PC-3 (cell line): ENCODE measurements at regions not wholly inside any gene's neighbourhood (a gene's known extent, or its start where the extent isn't known, plus 50 kb on each side); places are given as distances from the start of the nearest gene placed in this dataset.
"Not testable (repeated sequence)": the region's sequence is repeated elsewhere in the genome, so short reads cannot be mapped to it uniquely, and the experiment has no call there.

Experiments
- ATAC-seq: fragments of 200-7000 bp; cut with Tn5 transposase; 2 replicates; pipeline ENCODE4 v1.9.1; 2020; ENCODE audit warnings: mild to moderate bottlenecking, moderate library complexity
- BruUV-seq: library from RNA; stranded (reverse); fragments of 400-500 nt; replicated peaks from 2 replicates; lab custom pipeline; 2021; lab: Mats Ljungman, UMichigan
- CTCF ChIA-PET: fragments of 300-600 bp; sonication (Branson Sonifier 250); formaldehyde crosslinking; loops from one replicate; lab custom pipeline; 2022; ENCODE audit warnings: antibody characterized with exemption; lab: Charles Lee
- POLR2A ChIA-PET: fragments of 300-600 bp; sonication (Branson Sonifier 250); formaldehyde crosslinking; loops from one replicate; lab custom pipeline; 2022; ENCODE audit warnings: antibody characterized with exemption; ENCODE audit not compliant: unreplicated experiment; lab: Charles Lee
- DNase-seq: peaks from one replicate; pipeline ENCODE4 v3.0.0-alpha.2; 2015
- H2AFZ ChIP-seq: fragments of 300-600 bp; sonication (generic); 2 replicates; pipeline ENCODE4 v1.6.0; 2016; ENCODE audit warnings: antibody characterized with exemption, low read length
- H3F3A ChIP-seq: fragments of 300-600 bp; sonication (generic); one replicate; pipeline ENCODE4 v1.6.0; 2017; ENCODE audit warnings: antibody characterized with exemption, low read length, control low read depth, mild to moderate bottlenecking; ENCODE audit not compliant: unreplicated experiment
- H3K27ac ChIP-seq: fragments of 300-600 bp; sonication (generic); 2 replicates; pipeline ENCODE4 v1.5.1; 2016; ENCODE audit warnings: mild to moderate bottlenecking, low read length
- H3K27me3 ChIP-seq: fragments of 300-600 bp; sonication (generic); 2 replicates; pipeline ENCODE4 v1.6.1; 2016; ENCODE audit warnings: low read length, mixed read lengths
- H3K36me3 ChIP-seq: fragments of 300-600 bp; sonication (generic); 2 replicates; pipeline ENCODE4 v1.6.1; 2016; ENCODE audit warnings: low read depth, mixed run types, low read length, mixed read lengths
- H3K4me1 ChIP-seq: fragments of 300-600 bp; sonication (generic); 2 replicates; pipeline ENCODE4 v1.5.1; 2016; ENCODE audit warnings: low read length; ENCODE audit not compliant: insufficient read depth
- H3K4me2 ChIP-seq: fragments of 300-600 bp; sonication (generic); 2 replicates; pipeline ENCODE4 v1.6.0; 2016; ENCODE audit warnings: low read length
- H3K4me3 ChIP-seq: fragments of 300-600 bp; sonication (generic); 2 replicates; pipeline ENCODE4 v1.5.1; 2016; ENCODE audit warnings: mild to moderate bottlenecking, low read length, mixed read lengths
- H3K79me2 ChIP-seq: fragments of 300-600 bp; sonication (generic); 2 replicates; pipeline ENCODE4 v1.6.1; 2017; ENCODE audit warnings: low read length, mixed read lengths
- H3K9ac ChIP-seq: fragments of 300-600 bp; sonication (generic); 2 replicates; pipeline ENCODE4 v1.6.0; 2016; ENCODE audit warnings: mild to moderate bottlenecking, low read length
- H3K9me2 ChIP-seq: fragments of 300-600 bp; sonication (generic); replicated peaks from 2 replicates; pipeline ENCODE4 v1.6.1; 2016; ENCODE audit warnings: mixed run types, low read length, mixed read lengths
- H3K9me3 ChIP-seq: fragments of 300-600 bp; sonication (generic); 2 replicates; pipeline ENCODE4 v1.6.1; 2016; ENCODE audit warnings: low read length, mixed read lengths
- H4K20me1 ChIP-seq: fragments of 300-600 bp; sonication (generic); 2 replicates; pipeline ENCODE4 v1.6.1; 2016; ENCODE audit warnings: low read length, mixed read lengths
- EZH2 ChIP-seq: fragments of 300-600 bp; sonication (generic); IDR thresholded peaks from one replicate; pipeline ENCODE4 v1.6.1; 2017; ENCODE audit warnings: antibody characterized with exemption, mild to moderate bottlenecking, low read length; ENCODE audit not compliant: unreplicated experiment
- EZH2phosphoT487 ChIP-seq: fragments of 300-600 bp; sonication (generic); IDR thresholded peaks from 2 replicates; pipeline ENCODE4 v1.6.1; 2018; ENCODE audit warnings: mild to moderate bottlenecking, antibody characterized with exemption, low read length, borderline replicate concordance
- intact Hi-C: fragments of 100-400 bp; cut with micrococcal nuclease; formaldehyde crosslinking; loops from 2 replicates; pipeline ENCODE4 v1.9.0; 2023
- TF ChIP-seq, protein P1 (sequence below): fragments of 300-600 bp; sonication (generic); conservative IDR thresholded peaks from 2 replicates; pipeline ENCODE4 v1.5.1; 2017; ENCODE audit warnings: antibody characterized with exemption, low read depth, mild to moderate bottlenecking, low read length

DNA sequence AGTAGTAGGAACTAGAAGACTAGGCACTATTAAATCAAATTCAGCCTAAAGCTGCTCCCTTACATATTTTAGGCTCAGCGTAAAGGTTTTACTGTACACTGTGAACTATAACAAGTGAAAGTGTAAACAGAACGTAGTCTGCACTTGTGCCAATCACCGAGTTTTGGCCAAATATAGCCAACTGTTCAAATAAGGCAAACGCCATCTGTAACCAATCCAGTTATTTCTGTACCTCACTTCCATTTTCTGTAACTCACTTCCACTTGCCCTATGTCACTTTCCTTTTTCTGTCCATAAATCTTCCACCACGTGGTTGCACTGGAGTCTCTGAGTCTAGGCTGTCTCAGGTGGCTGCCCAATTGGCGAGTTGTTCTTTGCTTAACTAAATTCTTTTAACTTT is 2132.2 kb downstream of the LRRC4C start:
- Histone ChIP-seq H3K9me2 (no peaks in the 10 kb centered on the region), H3K4me2 (no peak overlapping the region), H4K20me1 (no peaks in the 10 kb centered on the region), H2AFZ (no peak overlapping the region), H3K79me2 (no peaks in the 10 kb centered on the region), H3K27ac (no peak overlapping the region), H3K4me1 (no peaks in the 10 kb centered on the region), H3K9me3 (no peaks in the 10 kb centered on the region), H3K36me3 (no peaks in the 10 kb centered on the region), H3F3A (no peaks in the 10 kb centered on the region), H3K9ac (no peak overlapping the region), H3K4me3 (no peak overlapping the region), H3K27me3 (no peaks in the 10 kb centered on the region)
- no TSS peak for BruUV-seq
- ATAC-seq (no peak), DNase-seq (no peak)
- TF ChIP-seq EZH2, result no peak
- TF ChIP-seq EZH2phosphoT487, result no peak
- TF ChIP-seq, protein P1, sequence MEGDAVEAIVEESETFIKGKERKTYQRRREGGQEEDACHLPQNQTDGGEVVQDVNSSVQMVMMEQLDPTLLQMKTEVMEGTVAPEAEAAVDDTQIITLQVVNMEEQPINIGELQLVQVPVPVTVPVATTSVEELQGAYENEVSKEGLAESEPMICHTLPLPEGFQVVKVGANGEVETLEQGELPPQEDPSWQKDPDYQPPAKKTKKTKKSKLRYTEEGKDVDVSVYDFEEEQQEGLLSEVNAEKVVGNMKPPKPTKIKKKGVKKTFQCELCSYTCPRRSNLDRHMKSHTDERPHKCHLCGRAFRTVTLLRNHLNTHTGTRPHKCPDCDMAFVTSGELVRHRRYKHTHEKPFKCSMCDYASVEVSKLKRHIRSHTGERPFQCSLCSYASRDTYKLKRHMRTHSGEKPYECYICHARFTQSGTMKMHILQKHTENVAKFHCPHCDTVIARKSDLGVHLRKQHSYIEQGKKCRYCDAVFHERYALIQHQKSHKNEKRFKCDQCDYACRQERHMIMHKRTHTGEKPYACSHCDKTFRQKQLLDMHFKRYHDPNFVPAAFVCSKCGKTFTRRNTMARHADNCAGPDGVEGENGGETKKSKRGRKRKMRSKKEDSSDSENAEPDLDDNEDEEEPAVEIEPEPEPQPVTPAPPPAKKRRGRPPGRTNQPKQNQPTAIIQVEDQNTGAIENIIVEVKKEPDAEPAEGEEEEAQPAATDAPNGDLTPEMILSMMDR, result no peak
- intact Hi-C loops, result no loop called here
- POLR2A ChIA-PET, result no interaction called here
- CTCF ChIA-PET, result no interaction called here

DNA sequence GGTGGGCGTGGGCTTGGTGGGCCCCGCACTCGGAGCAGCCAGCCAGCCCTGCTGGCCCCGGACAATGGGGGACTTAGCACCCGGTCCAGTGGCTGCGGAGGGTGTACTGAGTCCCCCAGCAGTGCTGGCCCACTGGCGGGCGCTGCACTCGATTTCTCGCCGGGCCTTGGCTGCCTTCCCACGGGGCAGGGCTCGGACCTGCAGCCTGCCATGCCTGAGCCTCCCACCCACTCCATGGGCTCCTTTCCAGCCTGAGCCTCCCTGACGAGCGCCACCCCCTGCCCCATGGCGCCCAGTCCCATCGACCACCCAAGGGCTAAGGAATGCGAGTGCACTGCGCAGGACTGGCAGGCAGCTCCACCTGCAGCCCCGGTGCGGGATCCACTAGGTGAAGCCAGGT is 2147.6 kb downstream of the LRRC4C start:
- H3K27ac ChIP-seq, DNase-seq, H3K36me3 ChIP-seq, intact Hi-C loops, H2AFZ ChIP-seq, CTCF ChIA-PET, H3K79me2 ChIP-seq, H4K20me1 ChIP-seq, BruUV-seq, ATAC-seq, H3K4me1 ChIP-seq, H3K9me3 ChIP-seq, H3K9ac ChIP-seq, POLR2A ChIA-PET, H3K27me3 ChIP-seq, H3F3A ChIP-seq, H3K9me2 ChIP-seq, H3K4me3 ChIP-seq, H3K4me2 ChIP-seq: not testable (repeated sequence)

DNA sequence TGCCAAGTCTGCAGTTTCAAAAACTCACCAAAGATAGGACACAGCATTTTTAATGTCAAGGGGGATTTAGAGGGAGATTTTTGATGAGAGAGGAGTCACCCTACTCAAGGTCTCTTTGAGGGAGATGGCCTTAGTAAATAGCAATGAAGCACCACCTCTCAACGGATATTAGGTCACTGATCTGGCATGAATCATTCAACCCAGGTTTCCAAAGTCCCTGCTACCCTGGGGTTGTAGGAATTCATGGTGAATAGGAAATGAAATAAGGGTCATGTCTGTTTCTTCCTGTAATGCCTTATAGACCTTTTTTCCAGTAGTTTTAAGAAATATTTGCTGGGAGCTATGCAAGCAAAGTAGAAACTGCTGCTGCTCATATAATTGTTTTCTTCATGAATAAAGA is 2154.9 kb downstream of the LRRC4C start:
- Histone ChIP-seq H3K9me2 (no peaks in the 10 kb centered on the region), H3K27ac (no peak overlapping the region), H3F3A (no peaks in the 10 kb centered on the region), H3K79me2 (no peaks in the 10 kb centered on the region), H3K4me3 (no peak overlapping the region), H3K4me2 (no peak overlapping the region), H2AFZ (no peak overlapping the region), H3K36me3 (no peaks in the 10 kb centered on the region), H3K27me3 (no peaks in the 10 kb centered on the region), H3K9ac (no peak overlapping the region), H3K9me3 (no peaks in the 10 kb centered on the region), H4K20me1 (no peaks in the 10 kb centered on the region), H3K4me1 (no peaks in the 10 kb centered on the region)
- CTCF ChIA-PET, result no interaction called here
- no TSS peak for BruUV-seq
- ATAC-seq (no peak; the same call in 1 of the 2 replicates), DNase-seq (peak; percentile 13)
- POLR2A ChIA-PET, result no interaction called here
- TF ChIP-seq EZH2phosphoT487, result no peak
- TF ChIP-seq, protein P1, result no peak
- TF ChIP-seq EZH2, result no peak
- intact Hi-C loops, result no loop called here
